ENCODE measurements at regions not wholly inside any gene's neighbourhood (a gene's known extent, or its start where the extent isn't known, plus 50 kb on each side); places are given as distances from the start of the nearest gene placed in this dataset.
A peak's percentile ranks its signal among the peaks of the same experiment; 100 is the strongest.

DNA sequence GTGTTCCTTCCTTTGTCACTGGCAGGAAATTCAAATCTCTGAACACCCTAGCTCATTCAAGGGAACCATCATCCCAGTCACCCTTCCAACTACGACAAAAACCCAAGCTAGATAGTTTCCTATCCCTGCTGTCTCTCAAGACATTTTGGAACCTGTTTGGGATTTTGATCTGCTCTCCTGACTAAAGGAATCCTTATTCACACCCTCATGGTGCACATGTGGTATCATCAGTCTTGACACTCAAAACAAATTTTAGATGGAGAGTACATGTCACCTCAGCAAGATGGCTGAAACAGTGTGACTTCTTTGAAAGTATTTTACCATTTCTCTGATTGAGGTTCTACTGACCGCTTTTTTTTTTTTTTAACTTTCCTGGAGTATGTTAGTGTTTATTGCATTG lies 234.3 kb upstream of the TMEM229A start:
- Histone ChIP-seq H3K9me3 (ENCODE audit: low read length) (no peaks in the 10 kb centered on the region), H3F3A (ENCODE audit: insufficient read depth, low read length) (no peaks in the 10 kb centered on the region), H3K9ac (ENCODE audit: low read length) (no peak overlapping the region), H3K4me2 (ENCODE audit: low read length) (no peak overlapping the region), H3K36me3 (ENCODE audit: insufficient read depth, low read length) (no peaks in the 10 kb centered on the region), H3K79me2 (ENCODE audit: insufficient read depth, low read length) (no peaks in the 10 kb centered on the region), H3K27me3 (ENCODE audit: insufficient read depth, low read length) (no peaks in the 10 kb centered on the region), H3K9me2 (ENCODE audit: low read depth, low read length) (no peaks in the 10 kb centered on the region), H3K4me1 (ENCODE audit: insufficient read depth, low read length, severe bottlenecking) (peaks cover 28% of the 10 kb centered on the region), H3K4me3 (ENCODE audit: low read depth, low read length, poor library complexity, severe bottlenecking) (no peak overlapping the region), H2AFZ (ENCODE audit: low read length) (no peak overlapping the region), H3K27ac (ENCODE audit: low read depth, low read length, poor library complexity, severe bottlenecking) (no peak overlapping the region), H4K20me1 (ENCODE audit: insufficient read depth, low read length) (no peaks in the 10 kb centered on the region)
- TF ChIP-seq EZH2 (IDR thresholded peaks at IDR 0.05; ENCODE audit: borderline replicate concordance, low read length), result no peak
- TF ChIP-seq, protein P1, sequence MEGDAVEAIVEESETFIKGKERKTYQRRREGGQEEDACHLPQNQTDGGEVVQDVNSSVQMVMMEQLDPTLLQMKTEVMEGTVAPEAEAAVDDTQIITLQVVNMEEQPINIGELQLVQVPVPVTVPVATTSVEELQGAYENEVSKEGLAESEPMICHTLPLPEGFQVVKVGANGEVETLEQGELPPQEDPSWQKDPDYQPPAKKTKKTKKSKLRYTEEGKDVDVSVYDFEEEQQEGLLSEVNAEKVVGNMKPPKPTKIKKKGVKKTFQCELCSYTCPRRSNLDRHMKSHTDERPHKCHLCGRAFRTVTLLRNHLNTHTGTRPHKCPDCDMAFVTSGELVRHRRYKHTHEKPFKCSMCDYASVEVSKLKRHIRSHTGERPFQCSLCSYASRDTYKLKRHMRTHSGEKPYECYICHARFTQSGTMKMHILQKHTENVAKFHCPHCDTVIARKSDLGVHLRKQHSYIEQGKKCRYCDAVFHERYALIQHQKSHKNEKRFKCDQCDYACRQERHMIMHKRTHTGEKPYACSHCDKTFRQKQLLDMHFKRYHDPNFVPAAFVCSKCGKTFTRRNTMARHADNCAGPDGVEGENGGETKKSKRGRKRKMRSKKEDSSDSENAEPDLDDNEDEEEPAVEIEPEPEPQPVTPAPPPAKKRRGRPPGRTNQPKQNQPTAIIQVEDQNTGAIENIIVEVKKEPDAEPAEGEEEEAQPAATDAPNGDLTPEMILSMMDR (IDR thresholded peaks at IDR 0.05; ENCODE audit: low read length), result no peak

DNA sequence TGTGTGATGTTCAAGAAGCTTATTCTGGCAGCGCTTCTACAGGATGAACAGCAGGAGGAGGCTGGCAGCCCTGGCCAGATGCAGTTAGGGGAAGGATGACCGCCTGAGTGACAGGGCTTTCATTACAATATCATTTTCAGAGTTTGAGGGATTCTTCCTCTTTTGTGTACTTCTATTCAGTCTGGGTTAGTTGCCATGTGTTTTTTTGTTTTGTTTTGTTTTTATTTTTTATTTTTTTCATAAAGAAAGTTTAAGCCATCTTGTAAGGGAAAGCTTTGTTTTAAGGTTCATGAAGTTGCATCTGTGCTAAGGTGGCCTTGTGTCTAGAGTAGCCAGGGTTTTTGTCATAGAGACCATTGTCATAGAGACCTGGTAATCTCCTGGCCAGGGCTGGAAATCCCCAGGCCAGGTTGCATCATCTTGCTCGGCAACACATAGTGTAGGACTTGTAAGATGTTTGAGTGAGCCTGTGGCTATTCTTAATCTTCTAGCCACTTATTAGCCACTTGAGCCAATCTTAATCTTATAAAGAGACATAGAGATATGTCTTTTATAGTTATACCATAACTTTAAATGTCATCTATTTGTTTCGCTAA lies 230.5 kb upstream of the TMEM229A start:
- Histone ChIP-seq H2AFZ (ENCODE audit: low read length) (peak overlapping the region; percentile 31; the same call in 1 of the 2 replicates), H3K4me3 (ENCODE audit: low read depth, low read length, poor library complexity, severe bottlenecking) (no peak overlapping the region), H3K9me3 (ENCODE audit: low read length) (no peaks in the 10 kb centered on the region), H3K36me3 (ENCODE audit: insufficient read depth, low read length) (no peaks in the 10 kb centered on the region), H3K9me2 (ENCODE audit: low read depth, low read length) (no peaks in the 10 kb centered on the region), H3K27ac (ENCODE audit: low read depth, low read length, poor library complexity, severe bottlenecking) (peak overlapping the region; percentile 50), H4K20me1 (ENCODE audit: insufficient read depth, low read length) (no peaks in the 10 kb centered on the region), H3K9ac (ENCODE audit: low read length) (no peak overlapping the region; the same call in 1 of the 2 replicates), H3K4me1 (ENCODE audit: insufficient read depth, low read length, severe bottlenecking) (peaks cover 30% of the 10 kb centered on the region), H3F3A (ENCODE audit: insufficient read depth, low read length) (no peaks in the 10 kb centered on the region), H3K27me3 (ENCODE audit: insufficient read depth, low read length) (no peaks in the 10 kb centered on the region), H3K4me2 (ENCODE audit: low read length) (peak overlapping the region; percentile 40), H3K79me2 (ENCODE audit: insufficient read depth, low read length) (no peaks in the 10 kb centered on the region)
- no peak for TF ChIP-seq EZH2 (IDR thresholded peaks at IDR 0.05; ENCODE audit: borderline replicate concordance, low read length)
- TF ChIP-seq, protein P1 (IDR thresholded peaks at IDR 0.05; ENCODE audit: low read length), result no peak

DNA sequence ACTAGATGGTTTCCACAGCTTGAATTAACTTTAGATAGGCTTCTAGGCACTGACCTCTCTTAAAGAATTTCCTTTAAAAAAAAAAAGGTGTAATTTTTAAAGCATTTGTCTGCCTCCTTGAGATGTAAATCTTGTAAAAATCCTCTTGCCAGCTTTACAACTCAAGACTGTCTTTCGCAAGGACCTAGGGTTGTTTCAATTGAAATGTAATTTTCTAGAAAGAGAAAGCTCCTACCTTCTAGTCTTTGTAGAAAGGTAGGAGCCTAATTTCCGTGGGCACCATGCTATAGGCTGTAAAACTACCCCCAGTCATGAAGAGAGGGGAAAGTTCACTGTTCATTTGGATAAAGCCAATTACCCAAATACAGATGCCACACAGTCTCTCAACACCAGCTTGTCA lies 228.8 kb upstream of the TMEM229A start:
- H3K9me2 ChIP-seq (ENCODE audit: low read depth, low read length), result no peaks in the 10 kb centered on the region
- H3K27ac ChIP-seq (ENCODE audit: low read depth, low read length, poor library complexity, severe bottlenecking), result no peak overlapping the region
- no peak for TF ChIP-seq EZH2 (IDR thresholded peaks at IDR 0.05; ENCODE audit: borderline replicate concordance, low read length)
- TF ChIP-seq, protein P1 (IDR thresholded peaks at IDR 0.05; ENCODE audit: low read length), result no peak
- no peak overlapping the region for H3K9ac ChIP-seq (ENCODE audit: low read length)
- no peaks in the 10 kb centered on the region for H3K79me2 ChIP-seq (ENCODE audit: insufficient read depth, low read length)
- H2AFZ ChIP-seq (ENCODE audit: low read length), result no peak overlapping the region
- H3K36me3 ChIP-seq (ENCODE audit: insufficient read depth, low read length), result no peaks in the 10 kb centered on the region
- H3K9me3 ChIP-seq (ENCODE audit: low read length), result no peaks in the 10 kb centered on the region
- no peaks in the 10 kb centered on the region for H4K20me1 ChIP-seq (ENCODE audit: insufficient read depth, low read length)
- H3K4me2 ChIP-seq (ENCODE audit: low read length), result no peak overlapping the region
- no peaks in the 10 kb centered on the region for H3K27me3 ChIP-seq (ENCODE audit: insufficient read depth, low read length)
- no peaks in the 10 kb centered on the region for H3F3A ChIP-seq (ENCODE audit: insufficient read depth, low read length)
- H3K4me3 ChIP-seq (ENCODE audit: low read depth, low read length, poor library complexity, severe bottlenecking), result no peak overlapping the region
- peaks cover 30% of the 10 kb centered on the region for H3K4me1 ChIP-seq (ENCODE audit: insufficient read depth, low read length, severe bottlenecking)

Measured in OCI-LY1 (cell line).